ENCODE measurements at regions not wholly inside any gene's neighbourhood (a gene's known extent, or its start where the extent isn't known, plus 50 kb on each side); places are given as distances from the start of the nearest gene placed in this dataset.
"Not testable (repeated sequence)": the region's sequence is repeated elsewhere in the genome, so short reads cannot be mapped to it uniquely, and the experiment has no call there.

DNA sequence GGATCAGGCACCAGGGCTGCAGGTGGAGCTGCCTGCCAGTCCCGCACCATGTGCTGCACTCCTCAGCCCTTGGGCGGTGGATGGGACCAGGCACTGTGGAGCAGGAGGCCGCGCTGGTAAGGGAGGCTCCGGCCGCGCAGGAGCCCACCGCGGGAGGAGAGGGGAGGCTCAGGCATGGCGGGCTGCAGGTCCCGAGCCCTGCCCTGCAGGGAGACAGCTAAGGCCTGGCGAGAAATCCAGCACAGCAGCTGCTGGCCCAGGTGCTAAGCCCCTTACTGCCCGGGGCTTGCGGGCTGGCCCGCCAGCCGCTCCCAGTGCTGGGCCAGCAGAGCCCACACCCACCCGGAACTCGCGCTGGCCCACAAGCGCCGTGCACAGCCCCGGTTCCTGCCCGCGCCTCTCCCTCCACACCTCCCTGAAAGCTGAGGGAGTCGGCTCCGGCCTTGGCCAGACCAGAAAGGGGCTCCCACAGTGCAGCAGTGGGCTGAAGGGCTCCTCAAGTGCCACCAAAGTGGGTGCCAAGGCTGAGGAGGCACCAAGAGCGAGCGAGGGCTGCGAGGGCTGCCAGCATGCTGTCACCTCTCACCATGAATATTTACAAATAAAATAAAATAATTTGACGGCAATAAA is 294.7 kb downstream of the CD109 start:
- TF ChIP-seq, protein P1, sequence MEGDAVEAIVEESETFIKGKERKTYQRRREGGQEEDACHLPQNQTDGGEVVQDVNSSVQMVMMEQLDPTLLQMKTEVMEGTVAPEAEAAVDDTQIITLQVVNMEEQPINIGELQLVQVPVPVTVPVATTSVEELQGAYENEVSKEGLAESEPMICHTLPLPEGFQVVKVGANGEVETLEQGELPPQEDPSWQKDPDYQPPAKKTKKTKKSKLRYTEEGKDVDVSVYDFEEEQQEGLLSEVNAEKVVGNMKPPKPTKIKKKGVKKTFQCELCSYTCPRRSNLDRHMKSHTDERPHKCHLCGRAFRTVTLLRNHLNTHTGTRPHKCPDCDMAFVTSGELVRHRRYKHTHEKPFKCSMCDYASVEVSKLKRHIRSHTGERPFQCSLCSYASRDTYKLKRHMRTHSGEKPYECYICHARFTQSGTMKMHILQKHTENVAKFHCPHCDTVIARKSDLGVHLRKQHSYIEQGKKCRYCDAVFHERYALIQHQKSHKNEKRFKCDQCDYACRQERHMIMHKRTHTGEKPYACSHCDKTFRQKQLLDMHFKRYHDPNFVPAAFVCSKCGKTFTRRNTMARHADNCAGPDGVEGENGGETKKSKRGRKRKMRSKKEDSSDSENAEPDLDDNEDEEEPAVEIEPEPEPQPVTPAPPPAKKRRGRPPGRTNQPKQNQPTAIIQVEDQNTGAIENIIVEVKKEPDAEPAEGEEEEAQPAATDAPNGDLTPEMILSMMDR (IDR thresholded peaks at IDR 0.05): not testable (repeated sequence)
- not testable (repeated sequence) for TF ChIP-seq POLR2A (IDR thresholded peaks at IDR 0.05)
